ENCODE measurements at regions not wholly inside any gene's neighbourhood (a gene's known extent, or its start where the extent isn't known, plus 50 kb on each side); places are given as distances from the start of the nearest gene placed in this dataset.

DNA sequence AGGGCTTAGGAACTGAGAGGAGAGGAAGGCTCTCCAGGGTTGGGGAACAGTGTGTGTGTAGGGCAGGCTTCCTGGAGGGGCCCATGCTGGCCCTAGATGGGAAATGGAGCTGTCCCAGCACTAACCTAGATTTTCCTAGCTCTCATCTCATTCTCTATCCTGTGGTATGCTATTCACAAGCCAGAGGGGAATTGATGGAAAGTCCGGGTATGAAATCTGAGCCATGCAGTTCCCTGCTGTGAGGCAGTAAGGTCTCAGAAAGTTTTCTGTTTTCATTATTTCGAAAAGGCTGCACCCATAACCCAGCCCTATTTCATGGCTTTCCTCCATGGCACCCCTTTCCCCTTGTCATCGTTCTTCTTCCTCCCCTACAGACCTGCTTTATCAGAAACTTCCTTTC is 220.3 kb downstream of the RPS24 start:
- TF ChIP-seq, protein P1, sequence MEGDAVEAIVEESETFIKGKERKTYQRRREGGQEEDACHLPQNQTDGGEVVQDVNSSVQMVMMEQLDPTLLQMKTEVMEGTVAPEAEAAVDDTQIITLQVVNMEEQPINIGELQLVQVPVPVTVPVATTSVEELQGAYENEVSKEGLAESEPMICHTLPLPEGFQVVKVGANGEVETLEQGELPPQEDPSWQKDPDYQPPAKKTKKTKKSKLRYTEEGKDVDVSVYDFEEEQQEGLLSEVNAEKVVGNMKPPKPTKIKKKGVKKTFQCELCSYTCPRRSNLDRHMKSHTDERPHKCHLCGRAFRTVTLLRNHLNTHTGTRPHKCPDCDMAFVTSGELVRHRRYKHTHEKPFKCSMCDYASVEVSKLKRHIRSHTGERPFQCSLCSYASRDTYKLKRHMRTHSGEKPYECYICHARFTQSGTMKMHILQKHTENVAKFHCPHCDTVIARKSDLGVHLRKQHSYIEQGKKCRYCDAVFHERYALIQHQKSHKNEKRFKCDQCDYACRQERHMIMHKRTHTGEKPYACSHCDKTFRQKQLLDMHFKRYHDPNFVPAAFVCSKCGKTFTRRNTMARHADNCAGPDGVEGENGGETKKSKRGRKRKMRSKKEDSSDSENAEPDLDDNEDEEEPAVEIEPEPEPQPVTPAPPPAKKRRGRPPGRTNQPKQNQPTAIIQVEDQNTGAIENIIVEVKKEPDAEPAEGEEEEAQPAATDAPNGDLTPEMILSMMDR (IDR thresholded peaks at IDR 0.05), result no peak
- TF ChIP-seq EP300 (IDR thresholded peaks at IDR 0.05), result no peak
- TF ChIP-seq POLR2A (IDR thresholded peaks at IDR 0.05), result no peak

Data from suprapubic skin (tissue), 3 donors.